ENCODE measurements at regions not wholly inside any gene's neighbourhood (a gene's known extent, or its start where the extent isn't known, plus 50 kb on each side); places are given as distances from the start of the nearest gene placed in this dataset.

DNA sequence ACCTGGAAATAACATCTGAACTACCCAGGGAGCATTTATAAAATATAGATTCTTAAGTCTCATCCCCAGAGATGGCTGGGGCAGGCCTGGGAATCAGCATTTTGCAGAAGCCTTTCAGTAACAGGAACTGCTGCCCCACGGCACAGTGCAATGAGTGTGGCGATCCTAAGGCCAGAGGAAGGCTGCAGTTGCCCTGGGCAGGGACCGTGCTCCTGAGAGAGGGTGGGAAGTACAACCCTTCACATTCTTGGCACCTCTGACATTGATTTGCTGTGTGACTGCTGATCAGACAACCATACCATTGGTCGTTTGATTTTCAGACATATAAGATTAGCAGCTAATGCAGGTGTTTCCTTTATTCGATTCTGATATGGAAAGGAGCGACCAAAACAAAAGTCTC, 233.6 kb downstream of the STIM2 start:
- peak overlapping the region in 3 of 4 donors; percentile 15 to 38 (median 33) for H3K27ac ChIP-seq
- DNase-seq (no peak), ATAC-seq (no peak)
- H3K27me3 ChIP-seq, result no peaks in the 10 kb centered on the region
- intact Hi-C loops (cut with DNase I), result no loop called here
- no peak for TF ChIP-seq POLR2A (IDR thresholded peaks at IDR 0.05)
- TF ChIP-seq, protein P1, sequence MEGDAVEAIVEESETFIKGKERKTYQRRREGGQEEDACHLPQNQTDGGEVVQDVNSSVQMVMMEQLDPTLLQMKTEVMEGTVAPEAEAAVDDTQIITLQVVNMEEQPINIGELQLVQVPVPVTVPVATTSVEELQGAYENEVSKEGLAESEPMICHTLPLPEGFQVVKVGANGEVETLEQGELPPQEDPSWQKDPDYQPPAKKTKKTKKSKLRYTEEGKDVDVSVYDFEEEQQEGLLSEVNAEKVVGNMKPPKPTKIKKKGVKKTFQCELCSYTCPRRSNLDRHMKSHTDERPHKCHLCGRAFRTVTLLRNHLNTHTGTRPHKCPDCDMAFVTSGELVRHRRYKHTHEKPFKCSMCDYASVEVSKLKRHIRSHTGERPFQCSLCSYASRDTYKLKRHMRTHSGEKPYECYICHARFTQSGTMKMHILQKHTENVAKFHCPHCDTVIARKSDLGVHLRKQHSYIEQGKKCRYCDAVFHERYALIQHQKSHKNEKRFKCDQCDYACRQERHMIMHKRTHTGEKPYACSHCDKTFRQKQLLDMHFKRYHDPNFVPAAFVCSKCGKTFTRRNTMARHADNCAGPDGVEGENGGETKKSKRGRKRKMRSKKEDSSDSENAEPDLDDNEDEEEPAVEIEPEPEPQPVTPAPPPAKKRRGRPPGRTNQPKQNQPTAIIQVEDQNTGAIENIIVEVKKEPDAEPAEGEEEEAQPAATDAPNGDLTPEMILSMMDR (IDR thresholded peaks at IDR 0.05), result no peak
- no peaks in the 10 kb centered on the region for H3K36me3 ChIP-seq (replicated peaks in 1 of 2; ENCODE audit: insufficient read depth in 1 of 2, low read depth in 2 of 2)
- no peak overlapping the region for H3K4me3 ChIP-seq
- H3K9me3 ChIP-seq, result no peaks in the 10 kb centered on the region
- H3K4me1 ChIP-seq, result peaks cover 20% of the 10 kb centered on the region
- WGBS, 2 donors, result 57 to 62% methylated on average over 4 to 6 of the region's 6 CpGs

DNA sequence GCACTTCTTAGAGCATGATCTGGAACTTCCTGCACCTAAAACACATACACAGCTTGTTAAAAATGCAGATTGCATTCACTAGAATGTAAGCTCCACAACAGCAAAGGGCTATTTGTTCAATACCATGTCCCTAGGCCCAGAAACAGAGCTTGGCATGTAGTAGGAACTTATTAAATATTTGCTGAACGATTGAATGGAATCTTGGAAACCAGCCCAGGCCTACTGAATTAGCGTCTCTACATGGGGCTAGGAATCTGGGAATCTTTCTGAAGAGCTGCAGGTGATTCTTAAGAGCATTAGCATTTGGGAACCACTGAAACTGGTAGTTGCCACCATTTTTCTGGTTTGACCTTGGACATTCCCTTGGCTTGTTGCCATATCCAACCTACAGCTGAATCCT, 234.1 kb downstream of the STIM2 start:
- Histone ChIP-seq H3K27ac (peak overlapping the region in 2 of 4 donors; percentile 33 to 38), H3K27me3 (no peaks in the 10 kb centered on the region), H3K4me3 (no peak overlapping the region), H3K9me3 (no peaks in the 10 kb centered on the region), H3K36me3 (replicated peaks in 1 of 2; ENCODE audit: insufficient read depth in 1 of 2, low read depth in 2 of 2) (no peaks in the 10 kb centered on the region), H3K4me1 (peaks cover 20% of the 10 kb centered on the region)
- TF ChIP-seq, protein P1 (IDR thresholded peaks at IDR 0.05), result no peak
- TF ChIP-seq POLR2A (IDR thresholded peaks at IDR 0.05), result no peak
- DNase-seq (peak; percentile 28 to 57 (median 56)), ATAC-seq (peak; percentile 75)
- 11 to 13% methylated on average over 2 of the region's 2 CpGs for WGBS, 2 donors
- intact Hi-C loops (cut with DNase I), result no loop called here

DNA sequence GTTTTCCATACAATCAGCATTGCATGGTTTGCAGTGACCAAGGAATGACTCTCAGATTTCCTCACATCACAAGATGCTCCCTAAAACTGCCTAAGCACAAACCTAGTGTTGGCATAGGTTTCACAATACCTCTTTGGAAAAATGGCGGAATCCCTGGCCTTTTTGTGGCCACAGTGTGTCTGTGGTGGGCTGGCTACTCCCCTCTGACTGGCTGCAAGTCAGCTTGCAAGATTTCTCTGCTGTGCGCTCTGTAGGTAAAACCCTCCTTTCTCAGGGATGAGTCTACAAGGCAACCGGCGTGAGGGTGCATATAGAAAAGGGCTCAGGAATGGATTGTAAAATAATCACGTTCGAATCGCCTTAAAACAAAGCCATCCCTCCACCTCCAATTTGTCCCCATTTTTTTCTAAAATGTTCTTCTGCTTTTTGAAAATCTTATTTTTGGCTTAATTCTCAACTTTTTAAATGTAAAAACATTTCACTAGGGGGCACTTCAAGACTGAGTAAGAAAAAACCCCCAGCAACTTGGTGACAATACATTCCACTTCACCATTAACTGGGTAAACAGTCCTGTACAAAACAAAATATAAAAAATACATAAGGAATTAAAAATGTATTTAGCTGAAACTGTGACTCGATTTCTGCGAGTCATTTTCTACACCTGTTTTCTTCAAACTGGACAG, 235.6 kb downstream of the STIM2 start:
- intact Hi-C loops (cut with DNase I), result no loop called here

DNA sequence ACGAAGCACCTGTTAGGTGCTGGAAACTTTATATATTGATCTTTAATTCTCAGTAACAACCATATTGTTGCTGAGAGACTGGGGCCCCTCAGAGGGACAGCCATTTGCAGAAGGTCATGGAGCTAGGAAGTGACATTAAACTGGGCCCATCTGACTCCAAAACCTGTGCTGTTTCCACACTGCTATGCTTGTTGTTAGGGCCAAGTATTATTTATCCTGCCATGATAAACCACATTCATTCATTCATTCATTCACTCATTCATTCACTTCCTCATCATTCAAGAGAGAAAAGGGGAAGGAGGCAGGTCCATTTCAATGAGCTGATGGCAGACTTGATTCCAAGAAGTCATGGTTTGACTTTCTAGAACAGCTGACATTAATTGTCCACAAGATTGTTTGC, 237.4 kb downstream of the STIM2 start:
- 56 to 64% methylated on average over 1 of the region's 1 CpG for WGBS, 2 donors
- no peaks in the 10 kb centered on the region for H3K9me3 ChIP-seq
- peaks cover 20% of the 10 kb centered on the region for H3K4me1 ChIP-seq
- DNase-seq (no peak), ATAC-seq (no peak)
- H3K27me3 ChIP-seq, result no peaks in the 10 kb centered on the region
- no peak overlapping the region for H3K4me3 ChIP-seq
- TF ChIP-seq, protein P1 (IDR thresholded peaks at IDR 0.05), result no peak
- no peak for TF ChIP-seq POLR2A (IDR thresholded peaks at IDR 0.05)
- intact Hi-C loops (cut with DNase I), result no loop called here
- no peak overlapping the region for H3K27ac ChIP-seq
- no peaks in the 10 kb centered on the region for H3K36me3 ChIP-seq (replicated peaks in 1 of 2; ENCODE audit: insufficient read depth in 1 of 2, low read depth in 2 of 2)

More for the DNA sequence above, 235.6 kb downstream of the STIM2 start:
- Histone ChIP-seq H3K9me3 (no peaks in the 10 kb centered on the region), H3K4me3 (no peak overlapping the region), H3K4me1 (peaks cover 20% of the 10 kb centered on the region), H3K27ac (no peak overlapping the region), H3K27me3 (no peaks in the 10 kb centered on the region), H3K36me3 (replicated peaks in 1 of 2; ENCODE audit: insufficient read depth in 1 of 2, low read depth in 2 of 2) (no peaks in the 10 kb centered on the region)
- TF ChIP-seq, protein P1 (IDR thresholded peaks at IDR 0.05), result peak in 1 of 7 experiments; percentile 8
- TF ChIP-seq POLR2A (IDR thresholded peaks at IDR 0.05), result no peak
- DNase-seq (no peak), ATAC-seq (no peak)
- WGBS, 2 donors, result 87 to 88% methylated on average over 9 of the region's 9 CpGs

DNA sequence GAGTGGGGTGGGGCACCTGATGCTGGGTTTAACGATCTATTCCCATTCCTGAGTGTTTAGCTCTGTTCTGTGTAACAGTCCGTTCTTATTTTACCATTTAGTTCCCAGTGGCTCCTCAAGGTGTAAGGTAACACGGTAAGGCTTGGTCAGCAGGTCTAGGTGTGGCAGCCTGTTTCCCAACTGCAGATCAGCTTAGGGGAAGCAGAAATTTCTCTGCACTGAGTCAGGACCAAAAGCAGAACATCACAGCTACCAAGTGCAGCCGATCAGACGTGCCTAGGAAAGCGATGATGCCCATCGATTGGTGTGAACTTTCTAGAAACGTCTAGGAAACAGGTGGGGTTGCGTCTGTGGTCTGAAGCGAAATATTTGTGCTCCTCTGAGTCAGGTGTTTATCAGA, 240.1 kb downstream of the STIM2 start:
- intact Hi-C loops (cut with DNase I), result no loop called here
- Histone ChIP-seq H3K4me3 (no peak overlapping the region), H3K4me1 (peaks cover under 1% of the 10 kb centered on the region), H3K27ac (no peak overlapping the region), H3K9me3 (no peaks in the 10 kb centered on the region), H3K36me3 (replicated peaks in 1 of 2; ENCODE audit: insufficient read depth in 1 of 2, low read depth in 2 of 2) (no peaks in the 10 kb centered on the region), H3K27me3 (no peaks in the 10 kb centered on the region)
- TF ChIP-seq, protein P1 (IDR thresholded peaks at IDR 0.05), result no peak
- no peak for TF ChIP-seq POLR2A (IDR thresholded peaks at IDR 0.05)
- no peak for ATAC-seq
- DNase-seq, result no peak
- WGBS, 2 donors, result 66% methylated on average over 10 of the region's 10 CpGs

All from body of pancreas (tissue), 4 donors.